Right lobe of liver (tissue), 4 donors: ENCODE measurements at regions not wholly inside any gene's neighbourhood (a gene's known extent, or its start where the extent isn't known, plus 50 kb on each side); places are given as distances from the start of the nearest gene placed in this dataset.

Experiments used
- CTCF ChIP-seq, 4 donors: fragments of 200-600 bp in 3 of 4; fragments of 450-650 bp in 1 of 4; IDR thresholded peaks; one replicate each; pipeline versions ENCODE4 v1.5.1 to v1.8.0; 2016 to 2022; ENCODE audit warnings: antibody characterized with exemption in 4 of 4, mild to moderate bottlenecking in 2 of 4
- POLR2A ChIP-seq: fragments of 450-650 bp; IDR thresholded peaks from one replicate; pipeline ENCODE4 v1.6.1; 2017; ENCODE audit warnings: antibody characterized with exemption, mild to moderate bottlenecking
- donor health status: DM: no; HTN: no; CAD: no.
- donor health status: DM: no; HTN: no; CAD: no.
- donor health status: DM: no; HTN: yes; CAD: no.

DNA sequence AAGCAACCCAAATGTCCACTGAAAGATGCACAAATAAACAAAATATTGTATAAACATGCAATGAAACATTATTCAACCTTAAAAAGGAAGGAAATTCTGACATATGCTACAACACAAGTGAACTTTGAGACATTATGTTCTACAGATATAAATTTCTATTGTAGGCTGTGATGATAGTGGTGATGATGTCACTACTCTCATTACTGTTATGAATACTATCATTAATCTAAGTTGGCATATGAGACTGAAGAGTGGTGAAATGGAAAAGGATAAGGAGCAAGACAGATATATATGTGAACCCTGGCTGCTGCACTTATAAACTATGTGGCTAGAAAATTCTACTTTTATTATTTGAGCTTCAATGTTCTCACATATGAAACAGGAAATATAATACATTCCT lies 360.2 kb downstream of the TFAP2A start:
- no peak for TF ChIP-seq CTCF (IDR thresholded peaks at IDR 0.05)
- TF ChIP-seq POLR2A: no peak
